Progenitor cell of endocrine pancreas (in vitro differentiated cells): ENCODE measurements at regions not wholly inside any gene's neighbourhood (a gene's known extent, or its start where the extent isn't known, plus 50 kb on each side); places are given as distances from the start of the nearest gene placed in this dataset.

ENCODE experiments used
- DNase-seq: peaks from one replicate; pipeline ENCODE4 v3.0.0; 2021; ENCODE audit warnings: low spot score; ENCODE audit not compliant: unreplicated experiment
- H3K27ac Mint-ChIP-seq: 2 replicates; pipeline ENCODE4 v1.8.0; 2021; ENCODE audit warnings: mild to moderate bottlenecking, moderate library complexity, mixed read lengths
- H3K27me3 Mint-ChIP-seq: 2 replicates; pipeline ENCODE4 v1.8.0; 2021; ENCODE audit warnings: mixed read lengths
- H3K36me3 Mint-ChIP-seq: 2 replicates; pipeline ENCODE4 v1.8.0; 2022; ENCODE audit warnings: mixed read lengths; ENCODE audit not compliant: insufficient read depth
- H3K4me1 Mint-ChIP-seq: 2 replicates; pipeline ENCODE4 v1.8.0; 2021; ENCODE audit warnings: low read depth, mixed read lengths
- H3K4me3 Mint-ChIP-seq: 2 replicates; pipeline ENCODE4 v1.8.0; 2021; ENCODE audit warnings: low read depth, mild to moderate bottlenecking, moderate library complexity, mixed read lengths
- H3K9me3 Mint-ChIP-seq: 2 replicates; pipeline ENCODE4 v1.8.0; 2021; ENCODE audit warnings: low read depth, mixed read lengths
- CTCF ChIP-seq: fragments of 200-600 bp; sonication (generic); IDR thresholded peaks from one replicate; pipeline ENCODE4 v1.5.0; 2021; ENCODE audit warnings: antibody characterized with exemption, mild to moderate bottlenecking; ENCODE audit not compliant: unreplicated experiment

- Mint-ChIP-seq H3K4me1 (no peaks in the 10 kb centered on the region), H3K27me3 (no peaks in the 10 kb centered on the region), H3K36me3 (no peaks in the 10 kb centered on the region), H3K9me3 (no peaks in the 10 kb centered on the region), H3K27ac (no peak overlapping the region), H3K4me3 (no peak overlapping the region)
- no peak for TF ChIP-seq CTCF
- no peak for DNase-seq
Measured at GRCh38 chr13:90801621-90802020, 545.9 kb upstream of the MIR17HG start.

GRCh38 chr13:90803210-90803609 is 544.3 kb upstream of the MIR17HG start:
- DNase-seq, result no peak
- Mint-ChIP-seq H3K27ac (no peak overlapping the region), H3K9me3 (no peaks in the 10 kb centered on the region), H3K4me3 (no peak overlapping the region), H3K27me3 (no peaks in the 10 kb centered on the region), H3K4me1 (no peaks in the 10 kb centered on the region), H3K36me3 (no peaks in the 10 kb centered on the region)
- no peak for TF ChIP-seq CTCF

- H3K9me3 Mint-ChIP-seq, result no peaks in the 10 kb centered on the region
- H3K4me1 Mint-ChIP-seq, result no peaks in the 10 kb centered on the region
- no peak overlapping the region for H3K27ac Mint-ChIP-seq
- H3K36me3 Mint-ChIP-seq, result no peaks in the 10 kb centered on the region
- DNase-seq, result no peak
- no peak for TF ChIP-seq CTCF
- H3K4me3 Mint-ChIP-seq, result no peak overlapping the region
- H3K27me3 Mint-ChIP-seq, result no peaks in the 10 kb centered on the region
Measured at GRCh38 chr13:90806016-90806615, 541.4 kb upstream of the MIR17HG start.

GRCh38 chr13:90806892-90807291 is 540.6 kb upstream of the MIR17HG start:
- Mint-ChIP-seq H3K4me1 (no peaks in the 10 kb centered on the region), H3K36me3 (no peaks in the 10 kb centered on the region), H3K9me3 (no peaks in the 10 kb centered on the region), H3K4me3 (no peak overlapping the region), H3K27ac (no peak overlapping the region), H3K27me3 (no peaks in the 10 kb centered on the region)
- TF ChIP-seq CTCF, result no peak
- DNase-seq, result no peak

- Mint-ChIP-seq H3K27me3 (no peaks in the 10 kb centered on the region), H3K4me3 (no peak overlapping the region), H3K4me1 (no peaks in the 10 kb centered on the region), H3K27ac (no peak overlapping the region), H3K36me3 (no peaks in the 10 kb centered on the region), H3K9me3 (no peaks in the 10 kb centered on the region)
- DNase-seq, result no peak
- TF ChIP-seq CTCF, result no peak
Measured at GRCh38 chr13:90808838-90809237, 538.6 kb upstream of the MIR17HG start.
